Stimulated activated CD4-positive, alpha-beta T cell treated with anti-CD3 and anti-CD28 coated beads, TNF-alpha, amount 100 ng/mL, for 1 hour (primary cell): ENCODE measurements at regions not wholly inside any gene's neighbourhood (a gene's known extent, or its start where the extent isn't known, plus 50 kb on each side); places are given as distances from the start of the nearest gene placed in this dataset.

Source experiments
- DNase-seq, 3 donors: peaks; one replicate each; pipeline ENCODE4 v3.0.0-alpha.2; 2020; ENCODE audit warnings: low read depth in 3 of 3, low spot score in 1 of 3

DNA sequence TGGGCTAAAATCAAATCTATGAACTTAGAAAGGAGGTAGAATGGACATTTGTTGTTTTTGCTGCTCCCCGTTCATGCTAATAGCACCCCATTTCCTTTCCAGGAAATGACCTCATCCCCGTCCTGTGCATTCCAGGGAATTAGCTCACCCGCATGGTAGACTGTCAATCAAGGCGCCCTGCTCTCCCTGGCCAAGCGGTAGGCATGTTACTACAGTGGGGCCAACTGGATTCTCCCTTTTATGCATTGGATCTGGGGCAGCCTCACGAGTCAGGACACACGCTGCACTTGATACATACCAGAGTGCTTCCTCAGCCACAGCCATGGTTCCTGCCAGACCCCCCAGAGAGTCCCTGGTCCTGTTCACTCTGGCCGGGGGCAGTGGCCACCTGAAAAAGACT is 111.0 kb upstream of the PTCH1 start:
- no peak for DNase-seq

- peak in 1 of 3 donors; percentile 16 for DNase-seq
Measured at GRCh38 chr9:95626885-95627558, 110.3 kb upstream of the PTCH1 start.

- DNase-seq, result no peak
Measured at GRCh38 chr9:95626341-95626740, 109.6 kb upstream of the PTCH1 start.

- no peak for DNase-seq
Measured at GRCh38 chr9:95623640-95624039, 106.9 kb upstream of the PTCH1 start.

- DNase-seq, result no peak
Measured at GRCh38 chr9:95620722-95621121, 104.0 kb upstream of the PTCH1 start.

GRCh38 chr9:95620314-95620713 is 103.5 kb upstream of the PTCH1 start:
- no peak for DNase-seq

DNA sequence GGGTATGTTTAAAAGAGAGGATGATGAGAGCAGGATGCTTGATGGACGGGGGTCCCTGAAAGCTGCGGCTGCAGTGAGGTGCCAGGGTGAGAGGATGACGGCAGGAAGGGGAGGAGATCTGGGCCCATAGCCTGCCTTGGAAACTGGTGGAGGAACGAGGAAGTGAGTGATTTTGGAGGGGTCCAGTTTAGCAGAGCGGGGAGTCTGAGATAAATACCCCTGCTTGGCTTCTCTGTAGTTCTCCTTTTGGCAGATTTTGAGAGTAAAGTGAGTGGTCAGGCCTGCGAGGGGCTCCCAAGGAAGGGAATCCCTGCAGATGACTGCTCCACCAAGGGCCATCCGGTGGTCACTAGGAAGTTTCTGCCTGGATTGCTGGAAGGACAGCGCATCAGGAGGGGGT is 98.5 kb upstream of the PTCH1 start:
- no peak for DNase-seq

DNA sequence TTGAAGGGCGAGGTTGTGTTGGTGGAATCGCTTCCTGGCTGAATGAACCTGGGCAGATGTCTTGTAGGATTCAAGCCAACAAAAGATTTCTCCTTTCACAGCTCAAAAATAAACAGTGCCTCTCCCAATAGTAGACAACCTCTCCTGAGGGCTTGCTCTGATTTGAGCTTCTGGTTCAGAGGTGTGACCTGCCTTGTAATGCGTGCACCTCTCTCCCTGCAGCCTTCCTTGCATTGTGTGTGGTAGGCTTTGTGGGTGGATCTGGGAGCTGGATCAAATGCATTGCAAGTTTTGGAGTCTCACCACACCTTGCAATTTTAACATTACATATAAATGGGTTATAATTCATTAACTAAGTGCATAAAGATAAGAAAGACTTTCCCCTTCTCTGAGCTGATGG is 96.9 kb upstream of the PTCH1 start:
- DNase-seq, result no peak

DNA sequence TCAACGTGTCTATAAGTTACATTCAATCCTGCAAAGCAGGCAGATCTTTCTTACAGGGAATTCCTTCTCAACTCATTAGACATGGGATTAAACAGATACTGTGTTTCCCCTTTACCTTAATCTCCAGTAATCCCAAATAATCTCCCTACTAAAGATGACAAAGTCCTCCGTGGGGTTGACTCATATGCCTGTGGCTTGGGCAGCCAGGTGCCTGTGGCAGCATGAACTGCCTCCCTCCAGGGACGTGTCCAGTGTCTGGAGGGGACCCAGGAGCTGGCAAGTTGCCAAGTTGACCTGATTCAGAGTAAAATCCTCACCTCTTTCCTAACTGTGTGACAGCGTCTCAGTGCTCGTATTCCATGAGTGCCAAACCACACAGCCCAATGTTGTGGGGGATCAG is 94.6 kb upstream of the PTCH1 start:
- no peak for DNase-seq

GRCh38 chr9:95610006-95610785 is 93.4 kb upstream of the PTCH1 start:
- no peak for DNase-seq

DNA sequence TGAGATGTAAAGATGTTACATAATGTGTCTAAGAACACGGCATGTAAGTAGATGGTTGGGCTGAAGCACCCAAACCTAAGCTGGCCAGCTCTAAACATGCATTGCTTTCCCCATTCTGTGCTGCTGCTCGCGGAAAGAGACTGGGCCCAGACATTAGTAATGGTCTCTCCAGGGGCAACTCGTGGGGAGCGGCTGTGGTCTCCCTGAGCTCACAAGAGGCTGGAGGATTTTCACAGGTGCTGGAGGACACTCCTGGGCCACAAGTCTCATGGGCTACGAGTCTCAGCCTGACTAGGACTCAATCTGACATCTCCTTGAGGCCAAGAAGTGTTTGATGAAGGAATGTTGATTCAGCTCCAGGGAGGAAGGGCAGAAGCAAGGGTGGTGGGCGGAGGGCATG is 92.7 kb upstream of the PTCH1 start:
- no peak for DNase-seq

DNA sequence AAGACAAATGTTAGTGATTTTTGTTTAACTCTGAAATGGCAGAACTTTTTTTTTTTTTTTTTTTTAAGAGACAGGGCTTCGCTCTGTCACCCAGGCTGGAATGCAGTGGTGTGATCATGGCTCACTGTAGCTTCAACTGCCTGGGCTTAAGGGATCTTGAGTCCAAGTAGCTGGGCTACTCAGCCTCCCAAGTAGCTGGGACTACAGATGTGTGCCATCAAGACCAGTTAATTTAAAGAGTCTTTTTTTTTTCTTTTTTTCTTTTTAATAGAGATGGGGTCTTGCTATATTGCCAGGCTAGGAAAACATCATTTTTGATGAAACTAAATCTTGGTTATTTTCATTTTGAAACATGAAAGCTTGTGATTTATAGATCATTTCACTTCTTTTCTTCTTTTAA is 91.6 kb upstream of the PTCH1 start:
- DNase-seq, result no peak

DNA sequence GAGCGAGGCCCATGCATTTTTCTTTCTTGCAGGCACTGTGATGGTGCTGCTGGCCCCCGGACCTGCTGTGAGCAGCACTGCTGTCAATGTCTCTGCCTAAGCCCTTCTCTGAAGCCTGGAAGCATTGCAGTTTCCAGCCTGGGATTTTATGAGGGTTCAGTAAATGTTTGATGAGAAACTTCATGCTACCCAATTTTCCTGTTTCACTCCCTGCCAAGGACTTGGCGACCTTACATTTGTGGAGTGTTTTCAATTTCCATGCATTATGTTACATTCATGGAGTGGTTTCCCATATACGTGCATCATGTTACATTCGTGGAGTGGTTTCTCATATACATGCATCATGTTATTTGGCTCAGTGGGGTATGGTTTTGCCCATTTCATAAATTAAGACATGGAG is 90.7 kb upstream of the PTCH1 start:
- DNase-seq, result no peak

DNA sequence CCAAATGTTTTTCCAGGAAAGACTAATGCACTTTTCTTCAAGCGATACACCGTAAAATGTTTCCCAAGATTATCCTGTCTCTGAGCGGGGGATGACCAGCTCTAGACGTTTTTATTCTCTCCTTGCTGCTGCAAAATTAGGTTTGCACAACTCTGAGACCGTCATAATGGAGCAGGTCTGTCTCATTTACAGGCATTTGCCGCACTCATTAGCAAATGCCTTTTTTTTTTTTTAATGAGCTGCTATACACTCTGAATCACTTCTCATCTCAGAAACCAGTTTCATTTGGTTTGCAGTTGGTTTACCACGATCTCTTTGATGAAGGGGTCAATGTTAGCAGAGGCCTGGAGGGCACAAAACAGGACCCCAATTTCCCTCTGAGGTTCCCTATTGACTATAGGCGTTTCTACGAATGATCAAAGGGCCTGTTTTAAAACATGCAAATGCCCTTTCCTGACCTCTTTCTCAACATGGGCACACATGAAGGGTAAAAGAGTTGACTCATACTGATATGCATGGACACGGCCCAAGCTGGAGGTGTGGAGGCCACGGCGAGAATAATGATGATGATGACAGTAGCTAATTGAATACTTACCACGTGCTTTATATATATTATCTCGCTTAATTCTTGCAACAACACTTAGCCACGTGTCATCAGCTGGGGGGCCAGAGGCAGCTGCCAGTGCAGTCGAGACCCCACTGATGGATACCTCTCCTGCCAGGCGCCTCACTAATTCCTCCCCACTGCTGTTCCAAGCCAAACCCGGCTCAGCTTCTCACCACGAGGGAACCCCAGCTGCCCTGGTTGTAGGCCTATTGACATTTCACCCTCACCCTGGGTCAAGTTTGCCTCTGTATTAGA is 89.9 kb upstream of the PTCH1 start:
- no peak for DNase-seq

- DNase-seq, result no peak
Measured at GRCh38 chr9:95605816-95606488, 89.2 kb upstream of the PTCH1 start.

DNA sequence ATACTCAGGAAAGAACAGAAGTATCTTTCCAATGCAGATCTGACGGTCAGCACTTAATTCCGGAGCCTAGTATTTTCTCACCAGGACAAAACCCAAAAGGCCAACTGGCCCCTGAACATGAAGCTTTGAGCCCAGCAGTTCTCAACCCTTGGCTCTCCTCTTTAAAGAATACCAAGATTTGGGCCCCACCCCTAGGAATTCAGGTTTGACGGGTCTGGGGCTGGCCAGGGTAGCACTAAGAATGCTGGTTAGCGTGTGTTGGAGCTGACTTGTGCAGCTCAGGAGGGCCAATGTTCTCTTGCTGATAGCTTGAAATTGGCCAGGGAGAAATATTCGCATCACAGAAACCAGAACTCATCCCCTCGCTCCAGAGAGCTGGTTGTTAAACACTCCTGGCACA is 88.3 kb upstream of the PTCH1 start:
- DNase-seq, result no peak

- DNase-seq, result no peak
Measured at GRCh38 chr9:95598236-95598635, 81.5 kb upstream of the PTCH1 start.

DNA sequence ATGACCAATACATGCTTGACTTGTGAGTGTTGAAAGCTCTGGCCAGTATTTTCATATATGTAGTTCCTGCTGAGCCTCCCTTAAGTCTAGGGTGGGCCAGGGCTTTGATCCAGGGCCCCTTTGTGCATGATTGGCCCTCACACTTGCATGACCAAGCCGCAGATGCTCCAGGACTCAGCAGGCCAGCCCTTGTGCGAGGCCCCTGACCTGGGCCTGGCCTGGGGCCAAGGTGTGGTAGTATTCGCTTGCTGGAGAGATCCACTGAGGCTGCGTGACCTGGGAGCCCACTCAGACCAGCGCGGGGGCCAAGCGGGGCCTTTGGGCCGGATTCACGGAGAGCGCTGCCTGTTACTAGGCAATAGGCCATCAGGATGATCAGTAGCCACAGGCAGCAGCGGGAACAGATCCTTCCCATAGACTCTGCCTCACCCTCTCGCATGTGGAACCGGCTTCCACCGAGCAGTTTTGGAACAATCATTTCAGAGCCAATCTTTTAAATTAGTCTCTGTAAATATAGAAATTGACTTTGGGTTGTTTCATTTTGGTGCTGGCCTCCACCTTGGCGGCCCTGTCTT is 79.0 kb upstream of the PTCH1 start:
- DNase-seq, result no peak

DNA sequence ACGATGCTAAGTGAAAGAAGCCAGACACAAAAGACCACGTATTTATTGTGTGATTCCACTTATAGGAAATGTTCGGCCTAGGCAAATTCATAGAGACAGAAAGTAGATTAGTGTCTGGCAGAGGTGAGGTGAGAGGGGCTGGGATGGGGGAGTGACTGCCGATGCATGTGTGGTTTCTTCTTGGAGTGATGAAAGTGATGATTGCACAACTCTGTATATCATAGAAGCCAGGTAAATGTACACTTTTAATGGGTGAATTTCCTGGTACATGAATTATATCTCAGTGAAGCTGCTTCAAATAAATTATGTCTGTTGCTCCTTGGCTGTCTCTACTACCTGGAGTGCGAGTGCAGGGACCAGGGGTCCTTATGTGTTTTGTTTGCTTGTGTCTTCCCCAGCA is 76.2 kb upstream of the PTCH1 start:
- no peak for DNase-seq

- DNase-seq, result no peak
Measured at GRCh38 chr9:95588724-95589588, 72.2 kb upstream of the PTCH1 start.
